CD14-positive monocyte (primary cell): ENCODE measurements at regions not wholly inside any gene's neighbourhood (a gene's known extent, or its start where the extent isn't known, plus 50 kb on each side); places are given as distances from the start of the nearest gene placed in this dataset.

Source experiments
- DNase-seq, 3 donors: peaks; one replicate each; pipeline ENCODE4 v3.0.0-alpha.2; 2011 to 2022
- H2AFZ ChIP-seq: 2 replicates; pipeline ENCODE4 v1.6.0; 2012; ENCODE audit warnings: mild to moderate bottlenecking, low read depth, low read length, inconsistent platforms; ENCODE audit not compliant: insufficient read depth, poor library complexity, severe bottlenecking
- H3K27ac ChIP-seq, 2 donors: 1 replicate in 1 of 2; 2 replicates in 1 of 2; pipeline ENCODE4 v1.5.1; 2012 to 2013; ENCODE audit warnings: low read length in 2 of 2, control low read depth in 1 of 2, inconsistent platforms in 1 of 2, low read depth in 1 of 2, mild to moderate bottlenecking in 1 of 2
- H3K27me3 ChIP-seq, 2 donors: one replicate each; pipeline versions ENCODE4 v1.6.0 to v1.6.1; 2011 to 2013; ENCODE audit warnings: low read length in 2 of 2; ENCODE audit not compliant: control insufficient read depth in 2 of 2, insufficient read depth in 2 of 2
- H3K36me3 ChIP-seq, 2 donors: replicated peaks in 1 of 2; 1 replicate in 1 of 2; 2 replicates in 1 of 2; pipeline versions ENCODE4 v1.5.1 to v1.6.1; 2012 to 2013; ENCODE audit warnings: low read length in 2 of 2, control low read depth in 1 of 2, inconsistent platforms in 1 of 2, mild to moderate bottlenecking in 1 of 2; ENCODE audit not compliant: insufficient read depth in 2 of 2, control insufficient read depth in 1 of 2
- H3K4me1 ChIP-seq, 2 donors: 1 replicate in 1 of 2; 2 replicates in 1 of 2; pipeline versions ENCODE4 v1.5.1 to v1.6.1; 2012 to 2013; ENCODE audit warnings: low read length in 2 of 2, control low read depth in 1 of 2, inconsistent platforms in 1 of 2, mild to moderate bottlenecking in 1 of 2, moderate library complexity in 1 of 2; ENCODE audit not compliant: insufficient read depth in 2 of 2, control insufficient read depth in 1 of 2
- H3K4me2 ChIP-seq: replicated peaks from 2 replicates; pipeline ENCODE3; 2012; ENCODE audit warnings: low read length, moderate library complexity, mild to moderate bottlenecking; ENCODE audit not compliant: poor library complexity, severe bottlenecking; ENCODE audit errors: extremely low read depth
- H3K4me3 ChIP-seq, 3 experiments: fragments of 200-600 bp in 1 of 3; sonication (generic) in 1 of 3; replicated peaks in 1 of 3; 1 replicate in 2 of 3; 2 replicates in 1 of 3; pipeline ENCODE4 v1.5.1; 2011 to 2013; ENCODE audit warnings: low read length in 3 of 3, mild to moderate bottlenecking in 3 of 3, control low read depth in 2 of 3, low read depth in 2 of 3, inconsistent platforms in 1 of 3, moderate library complexity in 1 of 3
- H3K79me2 ChIP-seq: 2 replicates; pipeline ENCODE4 v1.6.0; 2012; ENCODE audit warnings: mild to moderate bottlenecking, control low read depth, inconsistent platforms, low read length, moderate library complexity; ENCODE audit not compliant: insufficient read depth
- H3K9ac ChIP-seq: 2 replicates; pipeline ENCODE4 v1.6.0; 2017; ENCODE audit warnings: low read length, mild to moderate bottlenecking; ENCODE audit not compliant: insufficient read depth, poor library complexity, severe bottlenecking
- H3K9me3 ChIP-seq, 2 donors: replicated peaks in 1 of 2; 1 replicate in 1 of 2; 2 replicates in 1 of 2; pipeline versions ENCODE4 v1.5.1 to v1.6.1; 2012 to 2013; ENCODE audit warnings: low read length in 2 of 2, control low read depth in 1 of 2; ENCODE audit not compliant: control insufficient read depth in 1 of 2, insufficient read depth in 1 of 2
- H4K20me1 ChIP-seq: 2 replicates; pipeline ENCODE4 v1.6.0; 2012; ENCODE audit warnings: mild to moderate bottlenecking, low read length, control low read depth, moderate library complexity; ENCODE audit not compliant: insufficient read depth
- H3K27ac Mint-ChIP-seq, 7 donors: one replicate each; pipeline ENCODE4 v1.8.0; 2020; ENCODE audit warnings: mild to moderate bottlenecking in 7 of 7, mixed read lengths in 7 of 7, moderate library complexity in 6 of 7, inconsistent platforms in 2 of 7
- H3K27me3 Mint-ChIP-seq, 3 donors: one replicate each; pipeline ENCODE4 v1.8.0; 2021 to 2022; ENCODE audit warnings: low read depth in 3 of 3, mild to moderate bottlenecking in 3 of 3, mixed read lengths in 3 of 3, moderate library complexity in 3 of 3, inconsistent platforms in 1 of 3
- H3K36me3 Mint-ChIP-seq, 2 donors: one replicate each; pipeline ENCODE4 v1.8.0; 2020; ENCODE audit warnings: mixed read lengths in 2 of 2, inconsistent platforms in 1 of 2, mild to moderate bottlenecking in 1 of 2
- H3K4me1 Mint-ChIP-seq: one replicate; pipeline ENCODE4 v1.8.0; 2020; ENCODE audit warnings: mild to moderate bottlenecking, mixed read lengths
- H3K4me3 Mint-ChIP-seq, 2 donors: one replicate each; pipeline ENCODE4 v1.8.0; 2020; ENCODE audit warnings: mild to moderate bottlenecking in 2 of 2, mixed read lengths in 2 of 2, moderate library complexity in 1 of 2
- H3K9me3 Mint-ChIP-seq, 7 donors: one replicate each; pipeline ENCODE4 v1.8.0; 2020 to 2022; ENCODE audit warnings: mixed read lengths in 7 of 7, mild to moderate bottlenecking in 6 of 7, moderate library complexity in 6 of 7, inconsistent platforms in 2 of 7
- WGBS: methylation state at CpG from one replicate; pipeline ENCODE4 v1.1.5; 2013; ENCODE audit warnings: missing lambda C conversion rate; ENCODE audit not compliant: insufficient coverage; 5-methylcytosine and 5-hydroxymethylcytosine counted together
- intact Hi-C, 2 donors: fragments of 100-400 bp; cut with micrococcal nuclease; formaldehyde crosslinking; loops; one replicate each; pipeline versions ENCODE4 v1.15.0 to v1.15.1; 2023
- TF ChIP-seq, protein P1 (sequence below): fragments of 200-600 bp; IDR thresholded peaks from one replicate; pipeline ENCODE4 v1.8.0; 2022; ENCODE audit warnings: antibody characterized with exemption, mild to moderate bottlenecking

DNA sequence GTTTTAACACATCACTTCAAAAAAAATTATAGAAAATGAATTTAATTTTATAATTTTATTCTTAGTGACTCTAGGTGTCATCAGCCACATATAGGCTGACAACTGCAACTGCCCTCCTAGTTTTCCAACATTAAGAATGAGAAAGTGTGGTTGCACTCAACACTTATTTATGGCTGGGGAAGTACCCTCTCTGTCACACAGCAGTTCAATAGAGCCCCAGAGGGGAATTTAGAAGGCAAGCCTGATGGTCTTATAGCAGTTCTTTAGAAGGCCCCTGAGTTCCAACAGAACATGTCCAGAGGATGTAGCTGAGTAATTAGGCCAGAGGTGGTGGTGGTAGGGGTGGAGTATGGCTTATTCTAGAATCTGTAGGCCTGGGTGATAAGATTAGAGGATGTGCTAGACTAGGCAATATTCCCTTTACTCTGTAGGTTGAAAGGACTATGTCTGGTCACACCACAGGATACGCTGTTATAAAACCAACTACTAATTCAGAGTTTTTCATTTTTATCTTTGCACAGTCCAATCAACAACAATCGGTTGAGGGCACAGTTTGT, 226.5 kb upstream of the CITED2 start:
- WGBS = 100% methylated on average over 1 of the region's 2 CpGs
- Mint-ChIP-seq H3K4me1 (peaks cover 26% of the 10 kb centered on the region), H3K27ac (peak overlapping the region in 1 of 7 donors; percentile 2), H3K36me3 (peaks cover 0 to 3% of the 10 kb centered on the region in 2 donors), H3K27me3 (peaks cover 0 to 2% (median 0%) of the 10 kb centered on the region in 3 donors), H3K9me3 (peaks cover 0 to 8% (median 5%) of the 10 kb centered on the region in 7 donors), H3K4me3 (no peak overlapping the region)
- H3K36me3 ChIP-seq = no peaks in the 10 kb centered on the region
- no peak overlapping the region for H3K4me2 ChIP-seq
- TF ChIP-seq, protein P1, sequence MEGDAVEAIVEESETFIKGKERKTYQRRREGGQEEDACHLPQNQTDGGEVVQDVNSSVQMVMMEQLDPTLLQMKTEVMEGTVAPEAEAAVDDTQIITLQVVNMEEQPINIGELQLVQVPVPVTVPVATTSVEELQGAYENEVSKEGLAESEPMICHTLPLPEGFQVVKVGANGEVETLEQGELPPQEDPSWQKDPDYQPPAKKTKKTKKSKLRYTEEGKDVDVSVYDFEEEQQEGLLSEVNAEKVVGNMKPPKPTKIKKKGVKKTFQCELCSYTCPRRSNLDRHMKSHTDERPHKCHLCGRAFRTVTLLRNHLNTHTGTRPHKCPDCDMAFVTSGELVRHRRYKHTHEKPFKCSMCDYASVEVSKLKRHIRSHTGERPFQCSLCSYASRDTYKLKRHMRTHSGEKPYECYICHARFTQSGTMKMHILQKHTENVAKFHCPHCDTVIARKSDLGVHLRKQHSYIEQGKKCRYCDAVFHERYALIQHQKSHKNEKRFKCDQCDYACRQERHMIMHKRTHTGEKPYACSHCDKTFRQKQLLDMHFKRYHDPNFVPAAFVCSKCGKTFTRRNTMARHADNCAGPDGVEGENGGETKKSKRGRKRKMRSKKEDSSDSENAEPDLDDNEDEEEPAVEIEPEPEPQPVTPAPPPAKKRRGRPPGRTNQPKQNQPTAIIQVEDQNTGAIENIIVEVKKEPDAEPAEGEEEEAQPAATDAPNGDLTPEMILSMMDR = no peak
- no peaks in the 10 kb centered on the region for H4K20me1 ChIP-seq
- peaks cover 0 to 8% of the 10 kb centered on the region in 2 donors for H3K9me3 ChIP-seq
- no peak overlapping the region for H3K4me3 ChIP-seq
- no peak for DNase-seq
- H3K4me1 ChIP-seq = peaks cover 11 to 13% of the 10 kb centered on the region in 2 donors
- H3K27me3 ChIP-seq = no peaks in the 10 kb centered on the region
- H2AFZ ChIP-seq = no peak overlapping the region
- no peak overlapping the region for H3K9ac ChIP-seq
- no peaks in the 10 kb centered on the region for H3K79me2 ChIP-seq
- intact Hi-C loops = no loop called here
- no peak overlapping the region for H3K27ac ChIP-seq

DNA sequence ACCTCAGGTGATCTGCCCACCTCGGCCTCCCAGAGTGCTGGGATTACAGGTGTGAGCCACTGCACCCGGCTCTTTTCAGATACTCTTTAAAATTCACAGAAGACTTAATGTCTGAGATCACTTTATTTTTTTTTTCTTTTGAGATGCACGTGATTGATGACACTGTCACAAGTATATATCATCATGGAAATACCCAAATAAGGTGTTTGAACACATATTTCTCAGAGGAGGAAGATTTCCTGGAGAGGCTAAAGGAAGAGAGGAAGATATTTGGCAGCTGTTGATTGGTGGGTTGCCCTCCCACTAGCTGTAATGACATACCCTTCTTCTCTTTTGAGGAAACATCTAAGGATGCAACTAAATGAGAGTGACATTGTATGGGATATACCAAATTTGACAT, 225.9 kb upstream of the CITED2 start:
- no peaks in the 10 kb centered on the region for H3K27me3 ChIP-seq
- peaks cover 0 to 5% (median 5%) of the 10 kb centered on the region in 7 donors for H3K9me3 Mint-ChIP-seq
- H3K9ac ChIP-seq = no peak overlapping the region
- no peak overlapping the region for H3K4me3 Mint-ChIP-seq
- DNase-seq = no peak
- H3K4me1 Mint-ChIP-seq = peaks cover 26% of the 10 kb centered on the region
- peaks cover 0 to 3% of the 10 kb centered on the region in 2 donors for H3K9me3 ChIP-seq
- WGBS = 86% methylated on average over 1 of the region's 3 CpGs
- peaks cover 0 to 3% of the 10 kb centered on the region in 2 donors for H3K36me3 Mint-ChIP-seq
- no peaks in the 10 kb centered on the region for H3K79me2 ChIP-seq
- peaks cover 0 to 2% (median 0%) of the 10 kb centered on the region in 3 donors for H3K27me3 Mint-ChIP-seq
- peaks cover 11 to 13% of the 10 kb centered on the region in 2 donors for H3K4me1 ChIP-seq
- H3K4me3 ChIP-seq = no peak overlapping the region
- no peak overlapping the region for H2AFZ ChIP-seq
- H3K27ac ChIP-seq = no peak overlapping the region
- H4K20me1 ChIP-seq = no peaks in the 10 kb centered on the region
- no peaks in the 10 kb centered on the region for H3K36me3 ChIP-seq
- intact Hi-C loops = no loop called here
- H3K4me2 ChIP-seq = no peak overlapping the region
- no peak overlapping the region for H3K27ac Mint-ChIP-seq
- TF ChIP-seq, protein P1 = no peak
